Small intestine (tissue), 7 donors: ENCODE measurements at regions not wholly inside any gene's neighbourhood (a gene's known extent, or its start where the extent isn't known, plus 50 kb on each side); places are given as distances from the start of the nearest gene placed in this dataset.
A peak's percentile ranks its signal among the peaks of the same experiment; 100 is the strongest.

Source experiments
- DNase-seq, 2 donors: peaks; one replicate each; pipeline versions ENCODE4 v3.0.0 to v3.0.0-alpha.2; 2013
- FAIRE-seq: peaks from 2 replicates; lab custom pipeline; 2012; peaks lifted over from hg19 to GRCh38; lab: Jason Lieb, UNC
- H3K27ac ChIP-seq, 3 donors: one replicate each; pipeline ENCODE4 v1.5.1; 2013; ENCODE audit warnings: low read length in 2 of 3, mild to moderate bottlenecking in 2 of 3, control low read depth in 1 of 3, inconsistent platforms in 1 of 3, low read depth in 1 of 3, moderate library complexity in 1 of 3
- H3K27me3 ChIP-seq, 3 donors: one replicate each; pipeline ENCODE4 v1.6.1; 2013; ENCODE audit warnings: low read length in 3 of 3, inconsistent platforms in 1 of 3; ENCODE audit not compliant: control insufficient read depth in 3 of 3, insufficient read depth in 3 of 3
- H3K36me3 ChIP-seq, 3 donors: one replicate each; pipeline ENCODE4 v1.6.1; 2013; ENCODE audit warnings: low read length in 3 of 3, inconsistent platforms in 1 of 3, low read depth in 1 of 3, mild to moderate bottlenecking in 1 of 3, moderate library complexity in 1 of 3; ENCODE audit not compliant: control insufficient read depth in 3 of 3, insufficient read depth in 2 of 3
- H3K4me1 ChIP-seq, 3 donors: one replicate each; pipeline ENCODE4 v1.6.1; 2013; ENCODE audit warnings: low read length in 2 of 3, inconsistent platforms in 1 of 3, low read depth in 1 of 3, mild to moderate bottlenecking in 1 of 3, moderate library complexity in 1 of 3; ENCODE audit not compliant: control insufficient read depth in 3 of 3, insufficient read depth in 2 of 3
- H3K4me3 ChIP-seq, 3 donors: one replicate each; pipeline ENCODE4 v1.5.1; 2013; ENCODE audit warnings: low read length in 3 of 3, control low read depth in 1 of 3, inconsistent platforms in 1 of 3, low read depth in 1 of 3, mild to moderate bottlenecking in 1 of 3, moderate library complexity in 1 of 3
- H3K9me3 ChIP-seq, 2 donors: one replicate each; pipeline ENCODE4 v1.6.1; 2013; ENCODE audit warnings: low read depth in 1 of 2, low read length in 1 of 2; ENCODE audit not compliant: control insufficient read depth in 2 of 2, insufficient read depth in 1 of 2
- WGBS, 3 donors: extraction: QIAGEN DNeasy Blood & Tissue Kit; methylation state at CpG; one replicate each; pipeline ENCODE4 v1.1.7; 2013; 5-methylcytosine and 5-hydroxymethylcytosine counted together
- donor health status: healthy with polysubstance abuse.
- donor health status: control.
- donor health status: control.
- donor health status: Bipolar disorder and iron deficiency.
- donor health status: healthy.

GRCh38 chr2:108184419-108184818 is 55.3 kb upstream of the SULT1C3 start:
- no peaks in the 10 kb centered on the region for H3K27me3 ChIP-seq
- no peak overlapping the region for H3K27ac ChIP-seq
- FAIRE-seq (no peak), DNase-seq (peak in 1 of 2 donors; percentile 47)
- peaks cover 0 to 4% (median 0%) of the 10 kb centered on the region in 3 donors for H3K36me3 ChIP-seq
- WGBS, 3 donors: 12 to 35% (median 16%) methylated on average over 2 of the region's 2 CpGs
- H3K4me3 ChIP-seq: no peak overlapping the region
- no peaks in the 10 kb centered on the region for H3K4me1 ChIP-seq
- H3K9me3 ChIP-seq: no peaks in the 10 kb centered on the region

- WGBS, 3 donors: 27 to 41% (median 40%) methylated on average over 1 of the region's 1 CpG
- H3K9me3 ChIP-seq: no peaks in the 10 kb centered on the region
- no peak for FAIRE-seq
These were observed 50.5 kb upstream of the SULT1C3 start for GRCh38 chr2:108189316-108189715.

More at GRCh38 chr2:108189316-108189715, 50.5 kb upstream of the SULT1C3 start:
- DNase-seq: no peak
- no peak overlapping the region for H3K27ac ChIP-seq
- H3K4me3 ChIP-seq: no peak overlapping the region
- H3K36me3 ChIP-seq: no peaks in the 10 kb centered on the region
- H3K4me1 ChIP-seq: no peaks in the 10 kb centered on the region
- H3K27me3 ChIP-seq: no peaks in the 10 kb centered on the region
